ENCODE measurements at regions not wholly inside any gene's neighbourhood (a gene's known extent, or its start where the extent isn't known, plus 50 kb on each side); places are given as distances from the start of the nearest gene placed in this dataset.

GRCh38 chr2:81645745-81646301 is 1341.3 kb upstream of the LRRTM1 start:
- TF ChIP-seq CTCF (IDR thresholded peaks at IDR 0.05; ENCODE audit: borderline replicate concordance, extremely low read depth, low read length, poor library complexity, severe bottlenecking) (no peak), EZH2 (IDR thresholded peaks at IDR 0.05; ENCODE audit: borderline replicate concordance, low read depth, low read length, severe bottlenecking) (no peak)
